HG02970 (cell line): ENCODE measurements at regions not wholly inside any gene's neighbourhood (a gene's known extent, or its start where the extent isn't known, plus 50 kb on each side); places are given as distances from the start of the nearest gene placed in this dataset.

Source experiments
- ATAC-seq: cut with Tn5 transposase; IDR thresholded peaks from one replicate; pipeline ENCODE4 v1.9.1; 2021; ENCODE audit warnings: mild to moderate bottlenecking, moderate library complexity, moderate number of reproducible peaks; ENCODE audit not compliant: unreplicated experiment, low FRiP score

DNA sequence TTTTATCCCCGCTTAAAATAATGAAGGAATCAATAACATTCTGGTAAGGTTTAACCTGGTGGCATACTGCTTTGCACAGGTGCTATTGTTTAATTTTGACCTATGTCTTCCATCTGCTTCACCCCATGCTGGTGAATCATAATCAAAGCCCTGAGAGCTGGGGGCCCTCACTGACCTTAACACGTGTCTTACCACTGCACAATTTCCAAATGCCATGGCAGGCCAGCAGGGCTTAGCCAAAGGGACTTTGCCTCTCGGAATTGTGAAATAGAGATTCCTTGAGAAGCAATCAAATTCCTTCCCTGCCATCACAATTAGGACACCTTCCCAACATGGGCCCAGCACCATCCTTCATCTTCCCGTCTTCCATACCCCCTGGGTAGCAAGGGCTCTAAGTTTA is 242.6 kb upstream of the THBS1 start:
- ATAC-seq = no peak

GRCh38 chr15:39340903-39341645 is 239.8 kb upstream of the THBS1 start:
- no peak for ATAC-seq

GRCh38 chr15:39344662-39345141 is 236.2 kb upstream of the THBS1 start:
- ATAC-seq = no peak

DNA sequence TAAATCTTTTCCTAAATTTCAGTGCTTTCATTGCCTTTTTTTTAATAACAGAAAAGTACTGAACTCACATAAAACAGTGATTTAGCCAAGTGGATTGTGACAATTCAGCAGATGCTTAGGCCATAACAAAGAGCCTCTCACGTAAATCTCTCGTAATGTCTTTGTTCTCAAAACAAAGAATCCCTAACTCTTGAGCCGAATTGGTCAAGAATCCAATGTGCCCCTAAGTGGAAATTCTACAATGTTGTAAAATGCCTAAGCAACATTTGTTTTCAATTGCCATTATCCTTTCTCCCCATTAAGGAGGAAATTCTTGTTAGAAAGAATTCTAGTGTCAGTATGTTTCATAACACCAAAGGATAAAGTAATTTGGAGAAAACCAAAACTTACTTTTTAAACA is 235.7 kb upstream of the THBS1 start:
- no peak for ATAC-seq

DNA sequence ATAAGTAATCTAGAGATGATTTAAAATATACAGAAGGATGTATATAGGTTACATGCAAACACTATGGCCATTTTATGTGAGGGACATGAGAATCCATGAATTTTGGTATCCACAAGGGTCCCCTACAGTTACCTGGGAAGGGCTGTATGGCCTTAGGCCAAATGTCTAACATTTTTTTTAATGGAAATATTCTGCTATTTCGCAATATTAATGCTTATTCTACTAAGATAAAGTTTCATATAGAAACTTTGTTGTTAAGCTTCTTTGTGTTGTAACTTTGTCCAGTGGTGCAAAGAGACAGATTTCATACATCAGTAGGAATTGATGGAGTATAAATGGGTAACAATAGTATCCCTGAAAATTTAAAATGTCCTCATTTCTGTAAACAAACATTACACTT is 233.4 kb upstream of the THBS1 start:
- ATAC-seq = no peak

GRCh38 chr15:39350785-39351184 is 230.1 kb upstream of the THBS1 start:
- ATAC-seq = no peak

- no peak for ATAC-seq
Observed at GRCh38 chr15:39354189-39354588, 226.7 kb upstream of the THBS1 start.

GRCh38 chr15:39357480-39358268 is 223.2 kb upstream of the THBS1 start:
- ATAC-seq = no peak

DNA sequence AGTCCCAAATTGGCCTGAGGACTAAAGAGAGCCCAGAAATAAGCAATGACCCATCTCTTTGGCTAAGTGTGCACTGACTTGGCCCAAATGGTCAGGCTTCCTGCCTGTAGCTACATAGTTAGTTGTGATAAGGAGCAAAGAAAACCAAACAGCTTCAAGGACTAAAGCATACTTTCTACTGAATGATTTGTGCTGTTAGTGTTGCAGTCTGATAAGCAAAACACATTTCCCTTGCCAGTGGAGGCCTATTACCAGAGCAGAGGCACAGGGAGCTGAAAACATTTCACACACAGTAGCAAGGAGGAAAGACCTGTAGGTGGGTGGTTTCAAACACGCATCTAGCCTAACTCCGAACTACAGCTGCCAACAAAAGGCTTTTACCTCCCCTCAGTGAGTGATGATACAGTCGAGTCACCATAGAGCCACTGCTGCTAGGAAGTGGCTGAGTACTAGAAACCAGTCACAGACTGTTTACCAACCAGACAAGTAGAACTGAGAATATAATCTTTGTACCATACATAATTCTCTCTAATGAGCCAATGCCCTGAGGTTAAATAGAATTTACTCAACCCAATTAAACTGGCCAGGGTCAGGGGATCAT is 222.3 kb upstream of the THBS1 start:
- no peak for ATAC-seq

DNA sequence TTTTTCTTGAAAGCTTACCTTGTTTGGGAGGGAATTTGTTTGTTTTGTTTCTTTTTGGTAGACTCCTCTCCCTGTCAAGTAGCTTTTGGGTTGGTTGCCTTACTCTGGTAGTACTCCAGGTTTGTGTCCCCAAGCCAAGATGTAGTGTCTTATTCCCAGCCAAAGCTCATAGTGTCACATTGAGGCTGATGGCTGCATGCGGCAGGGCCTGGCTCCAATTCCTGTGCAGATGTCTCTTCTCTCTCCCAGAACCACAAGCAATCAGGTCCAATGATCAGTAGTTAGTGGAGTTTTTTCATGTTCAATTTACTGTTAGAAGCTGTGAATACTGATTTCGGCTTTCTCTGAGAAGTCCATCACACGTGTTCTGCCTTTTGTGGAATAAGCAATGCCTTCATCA is 221.1 kb upstream of the THBS1 start:
- no peak for ATAC-seq

DNA sequence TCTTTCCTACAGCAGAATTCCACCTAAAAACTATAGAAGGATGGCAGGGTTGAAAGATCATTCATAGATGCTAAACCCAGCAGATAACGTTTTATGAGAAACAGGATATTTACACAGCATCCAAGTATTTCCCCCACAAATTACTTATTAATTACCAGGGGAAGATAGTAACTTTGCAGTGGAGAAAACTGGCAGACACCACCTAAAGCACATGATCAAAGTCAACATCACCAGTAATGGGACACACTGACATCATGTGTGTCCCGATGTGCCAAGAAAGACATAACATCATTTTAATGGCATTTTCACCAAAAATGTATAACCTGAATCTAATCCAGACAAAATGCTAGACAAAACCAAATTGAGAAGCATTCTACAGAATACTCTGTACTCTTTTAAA is 220.4 kb upstream of the THBS1 start:
- no peak for ATAC-seq

DNA sequence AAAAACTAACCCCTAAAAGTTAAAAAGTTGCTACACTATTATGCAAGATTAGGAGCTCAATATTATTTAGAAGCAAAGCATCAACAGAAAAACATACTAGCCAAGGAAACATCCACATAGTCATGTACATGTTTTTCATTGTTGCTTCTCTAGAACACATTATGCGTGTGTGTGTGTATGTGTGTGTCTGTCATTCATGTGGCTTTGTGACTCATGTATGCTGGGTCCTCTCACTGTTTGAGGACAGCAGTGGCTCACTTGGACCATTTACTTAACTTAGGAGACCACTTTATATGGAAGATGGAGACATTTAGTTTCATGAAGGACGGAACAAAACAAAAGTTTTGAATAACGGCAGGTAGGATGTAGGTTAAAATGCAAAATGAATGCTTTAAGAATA is 219.4 kb upstream of the THBS1 start:
- no peak for ATAC-seq

GRCh38 chr15:39362821-39363561 is 217.9 kb upstream of the THBS1 start:
- ATAC-seq = no peak

- no peak for ATAC-seq
Observed at GRCh38 chr15:39363761-39364586, 216.9 kb upstream of the THBS1 start.

DNA sequence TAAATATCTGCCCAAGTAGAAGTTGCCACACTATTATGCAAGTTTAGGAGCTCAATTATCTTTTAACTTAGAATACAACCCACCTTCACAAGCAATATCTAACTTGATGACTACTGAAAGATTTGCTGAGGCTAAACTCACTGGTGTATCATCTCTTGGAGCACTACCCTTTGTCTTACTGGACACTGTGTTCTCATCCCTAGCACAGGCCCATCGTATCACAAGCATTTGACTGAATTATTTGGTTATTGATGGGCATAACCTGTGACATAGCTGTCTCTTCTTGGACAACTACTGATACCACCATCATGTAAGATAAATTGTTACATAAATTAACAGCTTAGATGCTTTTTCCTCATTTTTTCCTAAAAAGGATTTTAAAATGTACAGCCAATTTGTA is 216.2 kb upstream of the THBS1 start:
- no peak for ATAC-seq

GRCh38 chr15:39365161-39365560 is 215.7 kb upstream of the THBS1 start:
- no peak for ATAC-seq

DNA sequence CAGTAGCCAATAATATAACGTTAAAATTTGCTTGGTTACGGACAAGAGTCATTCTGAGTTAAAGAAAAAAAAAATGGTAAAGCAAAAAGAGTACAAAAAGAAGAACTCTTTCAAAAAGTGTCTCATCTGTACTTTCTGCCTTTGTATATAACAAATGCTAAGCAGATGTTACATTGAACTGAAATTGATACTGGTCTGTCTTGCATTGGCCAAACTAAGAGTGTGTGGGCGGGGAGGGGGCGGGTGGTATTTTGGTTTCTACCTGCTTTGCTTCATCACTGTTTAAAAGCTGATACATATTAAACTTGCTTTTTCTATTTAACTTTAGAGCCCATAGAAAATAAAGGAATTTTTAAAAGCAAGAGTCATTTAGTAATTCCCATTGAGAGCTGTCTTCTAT is 215.0 kb upstream of the THBS1 start:
- ATAC-seq = no peak

DNA sequence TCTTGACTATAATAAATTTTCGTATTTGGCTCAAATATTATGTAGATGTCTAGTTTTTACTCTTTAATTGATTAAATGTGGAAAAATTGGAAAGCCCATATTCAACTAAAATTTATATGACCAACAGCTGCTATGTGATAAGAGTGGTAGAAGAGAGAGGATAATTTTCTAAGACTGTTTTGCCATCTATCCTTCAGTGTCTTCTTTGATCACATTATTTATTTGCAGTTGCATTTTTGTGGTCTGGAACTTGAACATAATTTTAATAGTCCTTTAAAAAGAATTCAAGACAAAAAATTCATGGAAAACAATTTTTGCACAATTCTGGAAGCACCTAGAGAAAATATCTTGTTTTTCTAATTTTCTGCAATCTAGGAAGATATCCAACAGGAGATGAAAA is 213.3 kb upstream of the THBS1 start:
- ATAC-seq = no peak

GRCh38 chr15:39369768-39370167 is 211.1 kb upstream of the THBS1 start:
- ATAC-seq = no peak

- no peak for ATAC-seq
Observed at GRCh38 chr15:39376371-39376909, 204.4 kb upstream of the THBS1 start.
